SK-N-SH (cell line): ENCODE measurements at regions not wholly inside any gene's neighbourhood (a gene's known extent, or its start where the extent isn't known, plus 50 kb on each side); places are given as distances from the start of the nearest gene placed in this dataset.

Experiments
- CTCF ChIA-PET: fragments of 300-600, 350-600 bp; formaldehyde crosslinking; extraction: SDS; loops from one replicate; lab custom pipeline; 2021; lab: Yijun Ruan, JAX
- POLR2A ChIA-PET: fragments of 350-600 bp; sonication (Branson Sonifier 250); formaldehyde crosslinking; extraction: SDS; loops from one replicate; lab custom pipeline; 2020; ENCODE audit warnings: antibody characterized with exemption, inconsistent platforms; lab: Yijun Ruan, JAX
- DNase-seq: peaks from one replicate; pipeline ENCODE4 v3.0.0; 2012
- H2AFZ ChIP-seq: fragments of 200-600 bp; sonication (generic); 2 replicates; pipeline ENCODE4 v1.8.1; 2016; ENCODE audit warnings: antibody characterized with exemption, mild to moderate bottlenecking, low read depth
- H3F3A ChIP-seq: fragments of 200-600 bp; sonication (generic); replicated peaks from 2 replicates; pipeline ENCODE3; 2016; ENCODE audit warnings: antibody characterized with exemption, mild to moderate bottlenecking; ENCODE audit not compliant: insufficient read depth
- H3K27ac ChIP-seq, 2 experiments: fragments of 200-500 bp in 1 of 2; fragments of 200-600 bp in 1 of 2; sonication (Bioruptor generic) in 1 of 2; sonication (generic), shearing (Covaris generic) in 1 of 2; 2 replicates each; pipeline versions ENCODE4 v1.5.1 to v1.6.1; 2014 to 2016; ENCODE audit warnings: low read depth in 2 of 2, inconsistent platforms in 1 of 2, low read length in 1 of 2, mild to moderate bottlenecking in 1 of 2, mixed read lengths in 1 of 2
- H3K27me3 ChIP-seq: fragments of 200-600 bp; sonication (generic), shearing (Covaris generic); 2 replicates; pipeline ENCODE4 v1.6.1; 2016; ENCODE audit warnings: mixed run types; ENCODE audit not compliant: insufficient read depth
- H3K36me3 ChIP-seq, 2 experiments: fragments of 200-500 bp in 1 of 2; fragments of 200-600 bp in 1 of 2; sonication (Bioruptor generic) in 1 of 2; sonication (generic) in 1 of 2; replicated peaks in 1 of 2; 2 replicates each; pipeline versions ENCODE3 to v1.5.1; 2014 to 2016; ENCODE audit warnings: low read length in 1 of 2, mild to moderate bottlenecking in 1 of 2; ENCODE audit not compliant: insufficient read depth in 2 of 2, control insufficient read depth in 1 of 2
- H3K4me1 ChIP-seq, 2 experiments: fragments of 200-500 bp in 1 of 2; fragments of 200-600 bp in 1 of 2; sonication (Bioruptor generic) in 1 of 2; sonication (generic), shearing (Covaris generic) in 1 of 2; 2 replicates each; pipeline versions ENCODE4 v1.5.1 to v1.6.1; 2014 to 2016; ENCODE audit warnings: low read depth in 1 of 2, low read length in 1 of 2, mixed run types in 1 of 2; ENCODE audit not compliant: insufficient read depth in 2 of 2, control insufficient read depth in 1 of 2
- H3K4me2 ChIP-seq: fragments of 200-600 bp; sonication (generic), shearing (Covaris generic); 2 replicates; pipeline ENCODE4 v1.6.1; 2017; ENCODE audit warnings: mixed run types
- H3K4me3 ChIP-seq, 2 experiments: fragments of 200-500 bp in 1 of 2; fragments of 200-600 bp in 1 of 2; sonication (Bioruptor generic) in 1 of 2; sonication (generic), shearing (Covaris generic) in 1 of 2; 2 replicates each; pipeline versions ENCODE4 v1.5.1 to v1.8.1; 2014 to 2016; ENCODE audit warnings: low read depth in 2 of 2, inconsistent platforms in 1 of 2, low read length in 1 of 2, mild to moderate bottlenecking in 1 of 2, mixed read lengths in 1 of 2, moderate library complexity in 1 of 2
- H3K79me2 ChIP-seq: fragments of 200-600 bp; sonication (generic); 2 replicates; pipeline ENCODE4 v1.8.1; 2017; ENCODE audit warnings: mild to moderate bottlenecking; ENCODE audit not compliant: insufficient read depth
- H3K9ac ChIP-seq: fragments of 200-600 bp; sonication (generic); 2 replicates; pipeline ENCODE4 v1.6.1; 2017; ENCODE audit warnings: mixed run types
- H3K9me2 ChIP-seq: fragments of 200-600 bp; sonication (generic); 2 replicates; pipeline ENCODE4 v1.6.1; 2017; ENCODE audit warnings: mixed run types
- H3K9me3 ChIP-seq: fragments of 200-600 bp; sonication (generic); 2 replicates; pipeline ENCODE4 v1.6.1; 2017; ENCODE audit warnings: mixed run types, mild to moderate bottlenecking, moderate library complexity
- H4K20me1 ChIP-seq: fragments of 200-600 bp; sonication (generic); 2 replicates; pipeline ENCODE4 v1.6.1; 2017; ENCODE audit warnings: mild to moderate bottlenecking, mixed run types; ENCODE audit not compliant: insufficient read depth
- CHD2 ChIP-seq: fragments of 150-350 bp; IDR thresholded peaks from 2 replicates; pipeline ENCODE4 v1.6.1; 2018; ENCODE audit warnings: low read length; ENCODE audit not compliant: partially characterized antibody
- EP300 ChIP-seq, 2 experiments: IDR thresholded peaks; 2 replicates each; pipeline versions ENCODE4 v1.4.0 to v1.6.1; 2012; ENCODE audit warnings: borderline replicate concordance in 1 of 2, low read depth in 1 of 2, low read length in 1 of 2
- FOSL2 ChIP-seq: IDR thresholded peaks from 2 replicates; pipeline ENCODE4 v1.4.0; 2012; ENCODE audit warnings: low read depth, mild to moderate bottlenecking, moderate library complexity, borderline replicate concordance
- FOXM1 ChIP-seq: IDR thresholded peaks from 2 replicates; pipeline ENCODE4 v1.4.0; 2012; ENCODE audit warnings: low read depth, mild to moderate bottlenecking
- GABPA ChIP-seq: IDR thresholded peaks from 2 replicates; pipeline ENCODE4 v1.4.0; 2012; ENCODE audit warnings: low read depth, mild to moderate bottlenecking
- GATA2 ChIP-seq: sonication (generic); formaldehyde crosslinking; IDR thresholded peaks from 2 replicates; pipeline ENCODE4 v1.5.0; 2020; ENCODE audit warnings: mild to moderate bottlenecking, missing genetic modification reagents
- IRF3 ChIP-seq: fragments of 150-350 bp; IDR thresholded peaks from 2 replicates; pipeline ENCODE4 v1.6.1; 2016; ENCODE audit warnings: mild to moderate bottlenecking, low read depth, low read length
- MEF2A ChIP-seq: IDR thresholded peaks from 2 replicates; pipeline ENCODE4 v1.4.0; 2012; ENCODE audit warnings: low read depth, borderline replicate concordance
- MXI1 ChIP-seq: IDR thresholded peaks from 2 replicates; pipeline ENCODE4 v1.6.1; 2012; ENCODE audit warnings: mild to moderate bottlenecking, low read depth, low read length, improper control_type of control experiment
- NFIC ChIP-seq: IDR thresholded peaks from 2 replicates; pipeline ENCODE4 v1.4.0; 2012; ENCODE audit warnings: borderline replicate concordance
- NRF1 ChIP-seq: IDR thresholded peaks from 2 replicates; pipeline ENCODE4 v1.6.1; 2012; ENCODE audit warnings: low read depth, mild to moderate bottlenecking, low read length
- REST ChIP-seq: IDR thresholded peaks from 2 replicates; pipeline ENCODE4 v1.6.1; 2012; ENCODE audit warnings: mild to moderate bottlenecking, low read depth, low read length, moderate library complexity
- RFX5 ChIP-seq: IDR thresholded peaks from 2 replicates; pipeline ENCODE4 v1.6.1; 2012; ENCODE audit warnings: mild to moderate bottlenecking, improper control_type of control experiment, low read length
- RXRA ChIP-seq: IDR thresholded peaks from 2 replicates; pipeline ENCODE4 v1.4.0; 2012; ENCODE audit warnings: low read depth, mild to moderate bottlenecking, borderline replicate concordance
- TEAD4 ChIP-seq: IDR thresholded peaks from 2 replicates; pipeline ENCODE4 v1.4.0; 2012; ENCODE audit warnings: mild to moderate bottlenecking, borderline replicate concordance; ENCODE audit not compliant: insufficient read depth
- USF2 ChIP-seq: fragments of 150-350 bp; IDR thresholded peaks from 2 replicates; pipeline ENCODE4 v1.6.1; 2017; ENCODE audit warnings: antibody characterized with exemption, low read length, low read depth, borderline replicate concordance
- WGBS: methylation state at CpG from one replicate; pipeline ENCODE4 v1.1.6; 2017; ENCODE audit warnings: low lambda C conversion rate; 5-methylcytosine and 5-hydroxymethylcytosine counted together
- TF ChIP-seq, protein P1 (sequence below): fragments of 200-600 bp; sonication (generic); IDR thresholded peaks from 2 replicates; pipeline ENCODE4 v1.6.1; 2017; ENCODE audit warnings: antibody characterized with exemption, mild to moderate bottlenecking, moderate library complexity
- TF ChIP-seq, protein P2 (sequence below): IDR thresholded peaks from 2 replicates; pipeline ENCODE4; 2012
- TF ChIP-seq, protein P3 (sequence below): IDR thresholded peaks from 2 replicates; pipeline ENCODE4 v1.4.0; 2012; ENCODE audit warnings: low read depth

DNA sequence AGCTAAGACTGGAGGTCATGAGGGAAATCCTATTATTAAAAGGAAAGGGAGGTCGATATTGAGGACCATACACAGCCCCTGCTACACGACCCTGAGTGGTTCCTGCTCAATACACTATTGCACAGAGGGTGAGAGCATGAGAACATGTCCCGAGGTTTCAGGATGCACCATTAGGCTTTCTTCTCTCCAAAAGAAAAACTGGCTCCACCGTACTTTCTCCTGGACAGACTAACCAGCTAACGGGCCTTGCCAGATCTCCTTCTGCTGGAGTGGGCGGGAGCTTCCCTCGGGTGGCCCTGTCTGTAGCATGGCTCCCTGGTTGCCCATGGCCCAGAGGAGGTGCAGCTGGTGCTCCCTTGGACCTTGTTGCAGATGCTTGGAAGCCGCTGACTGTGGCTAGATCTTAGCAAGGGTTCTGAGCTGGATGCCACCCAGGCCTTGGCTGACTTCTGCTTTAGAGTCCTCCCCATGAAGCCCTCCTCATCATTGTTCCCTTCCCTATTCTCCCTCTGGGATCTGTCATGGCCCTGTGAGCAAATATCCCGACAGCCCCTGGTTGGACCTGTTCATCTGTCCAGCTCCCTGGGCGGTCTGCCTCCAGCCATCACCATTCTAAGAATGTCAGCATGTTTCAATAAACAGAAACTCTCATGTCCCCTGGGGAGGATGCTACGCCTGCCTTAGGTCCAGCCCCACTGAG is 52.9 kb upstream of the SHH start:
- peaks cover 97% of the 10 kb centered on the region for H3K27me3 ChIP-seq
- H3K4me3 ChIP-seq = no peak overlapping the region
- H3F3A ChIP-seq = no peaks in the 10 kb centered on the region
- no peaks in the 10 kb centered on the region for H4K20me1 ChIP-seq
- H3K27ac ChIP-seq = no peak overlapping the region
- WGBS = 7% methylated on average over 10 of the region's 11 CpGs
- H3K9me3 ChIP-seq = no peaks in the 10 kb centered on the region
- CTCF ChIA-PET = interaction anchor here (1.3 to 1.4 kb wide), 2 partner anchors 29 to 60 kb away, joined by 3 to 4 read pairs; no protein-coding TSS in a partner anchor
- H3K4me1 ChIP-seq = peaks cover 0 to 11% of the 10 kb centered on the region in 2 experiments; a peak in 2 of 4 replicates
- H3K9ac ChIP-seq = no peak overlapping the region
- H3K4me2 ChIP-seq = no peak overlapping the region
- H2AFZ ChIP-seq = no peak overlapping the region
- H3K36me3 ChIP-seq = no peaks in the 10 kb centered on the region
- H3K79me2 ChIP-seq = no peaks in the 10 kb centered on the region
- POLR2A ChIA-PET = no interaction called here
- H3K9me2 ChIP-seq = no peaks in the 10 kb centered on the region
- no peak for DNase-seq
- TF ChIP-seq RFX5 (no peak), RXRA (no peak), GATA2 (CRISPR knock-in tag) (no peak), USF2 (no peak), EP300 (IDR thresholded peaks at IDR 0.05; ENCODE audit: borderline replicate concordance in 1 of 2, low read depth in 1 of 2, low read length in 1 of 2) (no peak), MXI1 (no peak), REST (no peak), TEAD4 (no peak), IRF3 (no peak), NRF1 (no peak), NFIC (no peak), FOSL2 (no peak), MEF2A (no peak), CHD2 (no peak), GABPA (no peak), FOXM1 (no peak)
- TF ChIP-seq, protein P1, sequence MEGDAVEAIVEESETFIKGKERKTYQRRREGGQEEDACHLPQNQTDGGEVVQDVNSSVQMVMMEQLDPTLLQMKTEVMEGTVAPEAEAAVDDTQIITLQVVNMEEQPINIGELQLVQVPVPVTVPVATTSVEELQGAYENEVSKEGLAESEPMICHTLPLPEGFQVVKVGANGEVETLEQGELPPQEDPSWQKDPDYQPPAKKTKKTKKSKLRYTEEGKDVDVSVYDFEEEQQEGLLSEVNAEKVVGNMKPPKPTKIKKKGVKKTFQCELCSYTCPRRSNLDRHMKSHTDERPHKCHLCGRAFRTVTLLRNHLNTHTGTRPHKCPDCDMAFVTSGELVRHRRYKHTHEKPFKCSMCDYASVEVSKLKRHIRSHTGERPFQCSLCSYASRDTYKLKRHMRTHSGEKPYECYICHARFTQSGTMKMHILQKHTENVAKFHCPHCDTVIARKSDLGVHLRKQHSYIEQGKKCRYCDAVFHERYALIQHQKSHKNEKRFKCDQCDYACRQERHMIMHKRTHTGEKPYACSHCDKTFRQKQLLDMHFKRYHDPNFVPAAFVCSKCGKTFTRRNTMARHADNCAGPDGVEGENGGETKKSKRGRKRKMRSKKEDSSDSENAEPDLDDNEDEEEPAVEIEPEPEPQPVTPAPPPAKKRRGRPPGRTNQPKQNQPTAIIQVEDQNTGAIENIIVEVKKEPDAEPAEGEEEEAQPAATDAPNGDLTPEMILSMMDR = no peak
- TF ChIP-seq, protein P2, sequence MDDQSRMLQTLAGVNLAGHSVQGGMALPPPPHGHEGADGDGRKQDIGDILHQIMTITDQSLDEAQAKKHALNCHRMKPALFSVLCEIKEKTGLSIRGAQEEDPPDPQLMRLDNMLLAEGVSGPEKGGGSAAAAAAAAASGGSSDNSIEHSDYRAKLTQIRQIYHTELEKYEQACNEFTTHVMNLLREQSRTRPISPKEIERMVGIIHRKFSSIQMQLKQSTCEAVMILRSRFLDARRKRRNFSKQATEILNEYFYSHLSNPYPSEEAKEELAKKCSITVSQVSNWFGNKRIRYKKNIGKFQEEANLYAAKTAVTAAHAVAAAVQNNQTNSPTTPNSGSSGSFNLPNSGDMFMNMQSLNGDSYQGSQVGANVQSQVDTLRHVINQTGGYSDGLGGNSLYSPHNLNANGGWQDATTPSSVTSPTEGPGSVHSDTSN = no peak
- TF ChIP-seq, protein P3, sequence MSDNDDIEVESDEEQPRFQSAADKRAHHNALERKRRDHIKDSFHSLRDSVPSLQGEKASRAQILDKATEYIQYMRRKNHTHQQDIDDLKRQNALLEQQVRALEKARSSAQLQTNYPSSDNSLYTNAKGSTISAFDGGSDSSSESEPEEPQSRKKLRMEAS = no peak
